Progenitor cell of endocrine pancreas (in vitro differentiated cells): ENCODE measurements at regions not wholly inside any gene's neighbourhood (a gene's known extent, or its start where the extent isn't known, plus 50 kb on each side); places are given as distances from the start of the nearest gene placed in this dataset.

Experiments
- DNase-seq: peaks from one replicate; pipeline ENCODE4 v3.0.0; 2021; ENCODE audit warnings: low spot score; ENCODE audit not compliant: unreplicated experiment
- H3K27ac Mint-ChIP-seq: 2 replicates; pipeline ENCODE4 v1.8.0; 2021; ENCODE audit warnings: mild to moderate bottlenecking, moderate library complexity, mixed read lengths
- H3K27me3 Mint-ChIP-seq: 2 replicates; pipeline ENCODE4 v1.8.0; 2021; ENCODE audit warnings: mixed read lengths
- H3K36me3 Mint-ChIP-seq: 2 replicates; pipeline ENCODE4 v1.8.0; 2022; ENCODE audit warnings: mixed read lengths; ENCODE audit not compliant: insufficient read depth
- H3K4me1 Mint-ChIP-seq: 2 replicates; pipeline ENCODE4 v1.8.0; 2021; ENCODE audit warnings: low read depth, mixed read lengths
- H3K4me3 Mint-ChIP-seq: 2 replicates; pipeline ENCODE4 v1.8.0; 2021; ENCODE audit warnings: low read depth, mild to moderate bottlenecking, moderate library complexity, mixed read lengths
- H3K9me3 Mint-ChIP-seq: 2 replicates; pipeline ENCODE4 v1.8.0; 2021; ENCODE audit warnings: low read depth, mixed read lengths
- CTCF ChIP-seq: fragments of 200-600 bp; sonication (generic); IDR thresholded peaks from one replicate; pipeline ENCODE4 v1.5.0; 2021; ENCODE audit warnings: antibody characterized with exemption, mild to moderate bottlenecking; ENCODE audit not compliant: unreplicated experiment

DNA sequence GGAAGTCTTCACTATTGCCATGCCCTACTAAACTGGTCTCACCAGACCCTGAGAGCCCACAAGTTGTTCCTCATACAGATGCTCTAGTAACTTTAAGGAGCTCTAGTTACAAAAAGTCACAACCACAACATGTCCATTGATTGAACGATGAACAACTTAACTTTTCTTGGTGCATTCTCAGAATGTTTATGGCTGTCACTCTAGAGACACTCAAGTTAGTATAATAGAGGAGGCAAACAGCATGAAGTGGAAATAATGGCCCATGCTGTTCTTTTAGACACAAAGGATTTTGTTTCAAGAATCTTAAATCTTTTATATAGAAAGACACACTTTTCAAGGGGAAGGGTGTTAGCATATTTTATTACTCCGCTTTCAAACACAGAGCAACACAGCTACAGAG, 934.4 kb downstream of the HACE1 start:
- no peak for TF ChIP-seq CTCF
- Mint-ChIP-seq H3K4me3 (no peak overlapping the region), H3K27me3 (no peaks in the 10 kb centered on the region), H3K27ac (no peak overlapping the region), H3K9me3 (peaks cover 19% of the 10 kb centered on the region), H3K4me1 (no peaks in the 10 kb centered on the region), H3K36me3 (peaks cover 4% of the 10 kb centered on the region)
- no peak for DNase-seq

- Mint-ChIP-seq H3K4me1 (no peaks in the 10 kb centered on the region), H3K9me3 (peaks cover 18% of the 10 kb centered on the region), H3K36me3 (no peaks in the 10 kb centered on the region), H3K27ac (no peak overlapping the region), H3K27me3 (no peaks in the 10 kb centered on the region), H3K4me3 (no peak overlapping the region)
- no peak for TF ChIP-seq CTCF
- no peak for DNase-seq
Observed at GRCh38 chr6:103910018-103910417, 949.7 kb downstream of the HACE1 start.

DNA sequence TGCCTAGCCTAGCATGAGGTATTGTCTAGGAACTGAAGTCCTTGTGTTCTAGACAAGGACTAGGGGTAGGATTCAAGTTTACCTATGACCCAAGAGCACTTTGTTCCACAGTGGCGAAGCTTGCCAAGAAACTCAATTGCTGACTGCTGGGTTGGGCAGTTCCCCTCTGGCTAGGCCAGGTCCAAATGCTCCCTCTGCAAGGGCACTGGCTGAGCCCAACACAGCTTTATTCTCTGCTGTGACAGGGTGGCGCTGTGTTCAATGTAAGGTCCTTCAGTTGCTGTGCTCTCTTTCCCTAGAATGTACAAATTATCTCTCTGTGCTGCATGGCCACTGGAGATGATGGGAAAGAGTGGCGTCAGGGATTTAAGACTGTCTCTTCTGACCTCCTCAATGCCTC, 950.8 kb downstream of the HACE1 start:
- Mint-ChIP-seq H3K4me1 (no peaks in the 10 kb centered on the region), H3K9me3 (peaks cover 29% of the 10 kb centered on the region), H3K27ac (no peak overlapping the region), H3K36me3 (no peaks in the 10 kb centered on the region), H3K4me3 (no peak overlapping the region), H3K27me3 (no peaks in the 10 kb centered on the region)
- TF ChIP-seq CTCF = no peak
- no peak for DNase-seq

DNA sequence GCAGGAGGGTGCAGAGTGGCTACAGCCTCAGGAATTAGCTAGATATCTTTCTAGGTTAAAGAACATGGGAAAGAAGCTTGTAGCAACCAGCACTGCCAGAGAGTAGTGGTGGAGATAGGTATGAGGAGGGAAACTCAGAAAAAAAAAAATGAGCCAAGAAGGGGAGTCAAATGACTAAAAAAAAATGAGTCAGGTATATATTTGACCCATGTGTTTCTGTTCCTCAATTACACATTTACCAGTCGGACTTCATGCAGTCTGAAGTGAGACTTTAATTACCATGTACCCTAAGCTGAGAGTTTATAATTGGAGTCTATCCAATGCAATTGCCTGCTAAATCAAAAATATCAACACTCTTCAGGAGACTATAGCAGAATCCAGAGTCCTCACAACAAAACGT, 964.6 kb downstream of the HACE1 start:
- DNase-seq = no peak
- TF ChIP-seq CTCF = no peak
- Mint-ChIP-seq H3K4me1 (no peaks in the 10 kb centered on the region), H3K27me3 (no peaks in the 10 kb centered on the region), H3K4me3 (no peak overlapping the region), H3K9me3 (no peaks in the 10 kb centered on the region), H3K36me3 (no peaks in the 10 kb centered on the region), H3K27ac (no peak overlapping the region)

DNA sequence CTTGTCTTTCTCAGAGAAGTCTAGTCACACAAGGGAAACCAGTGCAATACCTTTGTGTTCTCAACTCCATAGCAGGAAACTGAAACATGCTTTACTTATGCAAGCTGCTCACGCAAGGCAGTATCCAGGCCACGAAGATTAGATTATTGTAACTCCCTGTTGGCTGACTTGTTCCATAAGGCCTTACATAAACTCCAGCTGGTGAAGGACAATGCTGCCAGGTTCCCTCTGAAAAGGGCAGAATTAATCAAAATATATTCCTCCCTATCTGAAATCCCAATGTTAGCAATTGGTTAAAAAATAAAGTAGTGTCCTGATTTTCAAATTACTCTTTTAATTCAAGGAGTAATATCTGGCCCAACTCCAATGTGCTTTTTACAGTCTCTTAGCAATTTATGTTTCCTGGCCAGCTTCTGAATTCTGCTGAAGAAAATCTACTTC, 966.6 kb downstream of the HACE1 start:
- no peaks in the 10 kb centered on the region for H3K27me3 Mint-ChIP-seq
- H3K4me1 Mint-ChIP-seq = no peaks in the 10 kb centered on the region
- H3K9me3 Mint-ChIP-seq = no peaks in the 10 kb centered on the region
- DNase-seq = no peak
- H3K27ac Mint-ChIP-seq = no peak overlapping the region
- H3K36me3 Mint-ChIP-seq = no peaks in the 10 kb centered on the region
- H3K4me3 Mint-ChIP-seq = no peak overlapping the region
- no peak for TF ChIP-seq CTCF
